ENCODE measurements at regions not wholly inside any gene's neighbourhood (a gene's known extent, or its start where the extent isn't known, plus 50 kb on each side); places are given as distances from the start of the nearest gene placed in this dataset.

DNA sequence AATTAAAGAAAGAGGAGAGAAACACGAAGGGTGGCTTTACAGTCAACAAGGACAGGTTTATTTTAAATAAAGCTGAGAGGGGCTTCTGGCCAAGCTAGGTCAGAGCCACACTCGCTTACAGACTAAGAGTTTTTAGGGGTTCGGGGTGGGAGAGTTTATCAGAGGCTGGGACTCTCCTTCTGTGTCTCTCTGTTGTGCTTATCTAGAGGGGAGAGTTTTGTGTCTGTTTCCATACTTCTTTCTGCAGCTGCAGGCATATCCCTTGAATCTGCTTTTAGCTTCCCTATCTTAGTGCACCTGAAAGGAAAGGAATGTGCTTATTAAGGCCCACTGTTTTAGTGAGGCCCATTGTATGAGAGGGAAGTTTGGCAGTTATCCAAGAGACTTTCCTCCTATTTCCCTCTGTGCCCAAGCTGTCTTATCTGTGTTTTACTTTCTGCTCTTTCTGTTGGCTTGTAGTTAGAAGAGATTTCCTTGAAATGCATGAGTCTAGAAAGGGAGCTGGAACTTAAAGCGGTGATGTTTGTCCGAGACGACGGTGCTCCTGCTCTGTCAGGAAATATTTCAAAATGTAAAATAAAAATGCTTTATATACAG, 275.3 kb downstream of the KCTD12 start (continued):
- no peak for TF ChIP-seq REST (IDR thresholded peaks at IDR 0.05; ENCODE audit: low read depth, low read length)
- TF ChIP-seq, protein P1, sequence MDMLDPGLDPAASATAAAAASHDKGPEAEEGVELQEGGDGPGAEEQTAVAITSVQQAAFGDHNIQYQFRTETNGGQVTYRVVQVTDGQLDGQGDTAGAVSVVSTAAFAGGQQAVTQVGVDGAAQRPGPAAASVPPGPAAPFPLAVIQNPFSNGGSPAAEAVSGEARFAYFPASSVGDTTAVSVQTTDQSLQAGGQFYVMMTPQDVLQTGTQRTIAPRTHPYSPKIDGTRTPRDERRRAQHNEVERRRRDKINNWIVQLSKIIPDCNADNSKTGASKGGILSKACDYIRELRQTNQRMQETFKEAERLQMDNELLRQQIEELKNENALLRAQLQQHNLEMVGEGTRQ (IDR thresholded peaks at IDR 0.05; ENCODE audit: borderline replicate concordance, low read depth, low read length), result no peak
- TF ChIP-seq EP300 (IDR thresholded peaks at IDR 0.05; ENCODE audit: borderline replicate concordance in 1 of 2, low read depth in 1 of 2, low read length in 1 of 2), result no peak
- no peak for TF ChIP-seq TEAD4 (IDR thresholded peaks at IDR 0.05; ENCODE audit: borderline replicate concordance, insufficient read depth)
- TF ChIP-seq, protein P2, sequence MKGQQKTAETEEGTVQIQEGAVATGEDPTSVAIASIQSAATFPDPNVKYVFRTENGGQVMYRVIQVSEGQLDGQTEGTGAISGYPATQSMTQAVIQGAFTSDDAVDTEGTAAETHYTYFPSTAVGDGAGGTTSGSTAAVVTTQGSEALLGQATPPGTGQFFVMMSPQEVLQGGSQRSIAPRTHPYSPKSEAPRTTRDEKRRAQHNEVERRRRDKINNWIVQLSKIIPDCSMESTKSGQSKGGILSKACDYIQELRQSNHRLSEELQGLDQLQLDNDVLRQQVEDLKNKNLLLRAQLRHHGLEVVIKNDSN (IDR thresholded peaks at IDR 0.05; ENCODE audit: borderline replicate concordance, low read depth), result no peak

DNA sequence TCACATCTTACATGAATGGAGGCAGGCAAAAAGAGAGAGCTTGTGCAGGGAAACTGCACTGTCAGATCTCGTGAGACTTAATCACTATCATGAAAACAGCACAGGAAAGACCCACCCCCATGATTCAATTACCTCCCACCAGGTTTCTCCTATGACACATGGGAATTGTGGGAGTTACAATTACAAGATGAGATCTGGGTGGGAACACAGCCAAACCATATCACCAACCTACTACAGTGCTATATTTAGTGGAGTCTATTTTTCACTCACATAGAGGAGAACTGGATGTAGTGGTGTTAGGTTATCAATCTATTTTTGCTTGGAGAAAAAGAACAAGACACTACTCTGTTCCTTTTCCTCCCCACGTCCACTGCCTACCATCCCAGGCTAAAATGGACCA, 276.6 kb downstream of the KCTD12 start:
- H3K4me2 ChIP-seq, result no peak overlapping the region
- H2AFZ ChIP-seq (ENCODE audit: low read depth), result no peak overlapping the region
- CTCF ChIA-PET, result no interaction called here
- 5% methylated on average over 2 of the region's 2 CpGs for WGBS (ENCODE audit: low lambda C conversion rate)
- no peaks in the 10 kb centered on the region for H3F3A ChIP-seq (replicated peaks; ENCODE audit: insufficient read depth)
- H3K79me2 ChIP-seq (ENCODE audit: insufficient read depth), result no peaks in the 10 kb centered on the region
- no peaks in the 10 kb centered on the region for H3K4me1 ChIP-seq (ENCODE audit: control insufficient read depth in 1 of 2, insufficient read depth in 2 of 2, low read depth in 1 of 2, low read length in 1 of 2)
- H3K27ac ChIP-seq (ENCODE audit: low read depth in 2 of 2, low read length in 1 of 2), result no peak overlapping the region
- H3K9me2 ChIP-seq, result no peaks in the 10 kb centered on the region
- H3K27me3 ChIP-seq (ENCODE audit: insufficient read depth), result no peaks in the 10 kb centered on the region
- TF ChIP-seq RAD21 (IDR thresholded peaks at IDR 0.05; ENCODE audit: low read length) (no peak), ELF1 (IDR thresholded peaks at IDR 0.05) (no peak), YY1 (IDR thresholded peaks at IDR 0.05; ENCODE audit: low read depth) (no peak), CHD2 (IDR thresholded peaks at IDR 0.05; ENCODE audit: low read length, partially characterized antibody) (no peak), FOXJ3 (CRISPR knock-in tag; IDR thresholded peaks at IDR 0.05) (no peak), RCOR1 (IDR thresholded peaks at IDR 0.05; ENCODE audit: low read length) (no peak), TEAD4 (IDR thresholded peaks at IDR 0.05; ENCODE audit: borderline replicate concordance, insufficient read depth) (no peak), EZH2phosphoT487 (IDR thresholded peaks at IDR 0.05; ENCODE audit: borderline replicate concordance, low read depth) (no peak), MXI1 (IDR thresholded peaks at IDR 0.05; ENCODE audit: low read depth, low read length) (no peak), POLR2AphosphoS5 (IDR thresholded peaks at IDR 0.05; ENCODE audit: low read depth, low read length) (no peak), NFIC (IDR thresholded peaks at IDR 0.05; ENCODE audit: borderline replicate concordance) (no peak), TAF1 (IDR thresholded peaks at IDR 0.05; ENCODE audit: borderline replicate concordance, low read depth, low read length) (no peak), PBX3 (IDR thresholded peaks at IDR 0.05) (no peak), SMC3 (IDR thresholded peaks at IDR 0.05; ENCODE audit: low read depth, low read length) (no peak), GATA2 (CRISPR knock-in tag; IDR thresholded peaks at IDR 0.05) (no peak)
- TF ChIP-seq, protein P3, sequence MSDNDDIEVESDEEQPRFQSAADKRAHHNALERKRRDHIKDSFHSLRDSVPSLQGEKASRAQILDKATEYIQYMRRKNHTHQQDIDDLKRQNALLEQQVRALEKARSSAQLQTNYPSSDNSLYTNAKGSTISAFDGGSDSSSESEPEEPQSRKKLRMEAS (IDR thresholded peaks at IDR 0.05; ENCODE audit: low read depth), result no peak
- TF ChIP-seq, protein P4, sequence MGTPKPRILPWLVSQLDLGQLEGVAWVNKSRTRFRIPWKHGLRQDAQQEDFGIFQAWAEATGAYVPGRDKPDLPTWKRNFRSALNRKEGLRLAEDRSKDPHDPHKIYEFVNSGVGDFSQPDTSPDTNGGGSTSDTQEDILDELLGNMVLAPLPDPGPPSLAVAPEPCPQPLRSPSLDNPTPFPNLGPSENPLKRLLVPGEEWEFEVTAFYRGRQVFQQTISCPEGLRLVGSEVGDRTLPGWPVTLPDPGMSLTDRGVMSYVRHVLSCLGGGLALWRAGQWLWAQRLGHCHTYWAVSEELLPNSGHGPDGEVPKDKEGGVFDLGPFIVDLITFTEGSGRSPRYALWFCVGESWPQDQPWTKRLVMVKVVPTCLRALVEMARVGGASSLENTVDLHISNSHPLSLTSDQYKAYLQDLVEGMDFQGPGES (IDR thresholded peaks at IDR 0.05; ENCODE audit: low read depth, low read length), result no peak
- no peak overlapping the region for H3K9ac ChIP-seq
- no peaks in the 10 kb centered on the region for H3K9me3 ChIP-seq
- no peaks in the 10 kb centered on the region for H3K36me3 ChIP-seq (replicated peaks in 1 of 2; ENCODE audit: control insufficient read depth in 1 of 2, insufficient read depth in 2 of 2, low read length in 1 of 2)
- DNase-seq, result no peak
- H3K4me3 ChIP-seq (ENCODE audit: low read depth in 2 of 2, low read length in 1 of 2), result no peak overlapping the region
- POLR2A ChIA-PET, result no interaction called here
- no peaks in the 10 kb centered on the region for H4K20me1 ChIP-seq (ENCODE audit: insufficient read depth)
